GM18505 (cell line): ENCODE measurements at regions not wholly inside any gene's neighbourhood (a gene's known extent, or its start where the extent isn't known, plus 50 kb on each side); places are given as distances from the start of the nearest gene placed in this dataset.

Experiments
- ATAC-seq: cut with Tn5 transposase; IDR thresholded peaks from one replicate; pipeline ENCODE4 v1.9.1; 2021; ENCODE audit not compliant: unreplicated experiment
- POLR2A ChIP-seq: IDR thresholded peaks from 4 replicates; pipeline ENCODE4 v1.6.1; 2011; ENCODE audit warnings: borderline replicate concordance; ENCODE audit not compliant: insufficient read depth, insufficient read length; ENCODE audit errors: extremely low read depth

DNA sequence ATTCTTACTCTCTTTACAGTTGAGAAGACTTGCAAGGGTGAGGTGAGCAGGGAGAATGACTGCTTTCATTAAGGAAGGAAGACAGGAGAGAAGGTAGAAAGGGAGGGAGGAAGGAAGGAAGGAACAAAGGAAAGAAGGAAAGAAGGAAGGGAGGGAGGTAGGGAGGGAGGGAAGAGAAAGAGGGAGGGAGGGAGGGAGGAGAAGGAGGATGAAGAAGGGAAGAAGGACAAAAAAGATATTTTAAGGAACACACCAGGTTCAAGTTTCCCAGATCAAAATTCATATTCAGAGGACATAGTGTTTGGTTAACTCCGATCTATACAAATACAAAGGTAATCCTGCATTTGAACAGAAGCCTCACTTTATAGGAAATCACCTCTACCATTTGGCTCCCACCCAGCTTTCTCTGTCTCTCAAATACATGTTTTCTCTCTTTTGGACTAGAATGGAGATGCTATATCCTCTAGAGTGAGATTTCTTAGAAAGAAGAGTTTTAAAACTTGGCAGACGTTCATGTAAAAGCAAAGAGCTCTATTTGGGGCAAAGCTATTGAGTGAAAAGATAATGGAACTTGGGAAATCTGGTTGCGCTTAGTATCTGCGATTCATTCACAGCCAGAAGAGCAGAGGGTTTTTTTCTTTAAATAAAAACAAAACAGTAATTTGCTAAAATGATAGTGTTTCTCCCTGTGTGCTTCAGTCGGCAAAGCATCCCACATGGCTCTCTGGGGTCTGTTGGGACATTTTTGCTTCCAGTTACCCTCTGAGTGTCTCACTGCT lies 261.9 kb upstream of the LYZL1 start:
- no peak for ATAC-seq
- TF ChIP-seq POLR2A = no peak

DNA sequence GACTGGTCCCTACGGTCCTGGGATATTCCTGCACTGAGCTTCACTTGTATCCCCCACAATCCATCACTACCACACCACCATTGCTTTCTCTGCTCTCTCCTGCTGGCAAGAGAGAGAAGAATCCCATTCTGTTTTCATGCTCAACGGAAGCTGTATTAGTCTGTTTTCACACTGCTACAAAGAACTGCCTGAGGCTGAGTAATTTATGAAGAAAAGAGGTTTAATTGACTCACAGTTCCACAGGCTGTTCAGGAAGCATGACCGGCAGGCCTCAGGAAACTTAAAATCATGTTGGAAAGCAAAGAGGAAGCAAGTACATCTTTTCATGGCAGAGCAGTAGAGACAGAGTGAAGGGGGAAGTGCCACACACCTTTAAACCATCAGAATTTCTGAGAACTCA lies 260.4 kb upstream of the LYZL1 start:
- ATAC-seq = no peak
- TF ChIP-seq POLR2A = no peak

DNA sequence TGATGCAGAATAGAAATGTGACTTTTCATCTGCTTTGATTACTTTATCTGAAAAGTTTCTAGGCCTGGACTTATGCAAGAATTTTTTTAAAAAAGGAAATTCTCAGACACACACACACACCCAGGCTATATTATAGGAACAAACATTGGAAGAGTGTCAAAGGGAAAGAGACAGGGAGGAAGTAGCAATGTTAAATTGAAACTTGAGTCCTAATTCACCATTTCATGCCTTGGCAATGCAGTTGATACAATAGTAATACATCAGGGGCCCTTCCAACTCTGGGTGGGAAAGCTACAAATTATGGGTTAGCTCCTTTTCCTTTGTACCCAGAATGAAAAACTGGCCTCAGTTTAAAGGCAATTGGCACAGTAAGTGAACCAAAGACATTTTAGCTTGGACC lies 258.0 kb upstream of the LYZL1 start:
- ATAC-seq = no peak
- TF ChIP-seq POLR2A = no peak

DNA sequence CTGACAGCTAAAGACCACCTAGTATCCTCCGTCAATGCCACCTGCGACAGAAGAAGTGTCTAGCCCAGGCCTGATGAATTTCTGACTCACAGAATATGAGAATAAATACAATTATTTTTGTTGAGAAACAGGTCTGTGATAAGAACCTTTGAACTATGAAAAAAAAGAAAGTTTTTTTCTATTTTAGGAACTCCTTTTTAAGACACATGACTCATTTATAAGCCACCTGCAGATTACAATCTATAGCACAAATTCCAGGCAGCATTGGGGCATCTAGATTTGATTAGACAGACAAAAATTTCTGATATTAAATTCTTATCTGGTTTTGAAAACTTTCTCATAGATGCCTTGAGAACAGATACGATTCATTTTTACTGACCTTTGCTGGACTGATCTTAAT lies 256.7 kb upstream of the LYZL1 start:
- ATAC-seq = no peak
- TF ChIP-seq POLR2A = no peak

DNA sequence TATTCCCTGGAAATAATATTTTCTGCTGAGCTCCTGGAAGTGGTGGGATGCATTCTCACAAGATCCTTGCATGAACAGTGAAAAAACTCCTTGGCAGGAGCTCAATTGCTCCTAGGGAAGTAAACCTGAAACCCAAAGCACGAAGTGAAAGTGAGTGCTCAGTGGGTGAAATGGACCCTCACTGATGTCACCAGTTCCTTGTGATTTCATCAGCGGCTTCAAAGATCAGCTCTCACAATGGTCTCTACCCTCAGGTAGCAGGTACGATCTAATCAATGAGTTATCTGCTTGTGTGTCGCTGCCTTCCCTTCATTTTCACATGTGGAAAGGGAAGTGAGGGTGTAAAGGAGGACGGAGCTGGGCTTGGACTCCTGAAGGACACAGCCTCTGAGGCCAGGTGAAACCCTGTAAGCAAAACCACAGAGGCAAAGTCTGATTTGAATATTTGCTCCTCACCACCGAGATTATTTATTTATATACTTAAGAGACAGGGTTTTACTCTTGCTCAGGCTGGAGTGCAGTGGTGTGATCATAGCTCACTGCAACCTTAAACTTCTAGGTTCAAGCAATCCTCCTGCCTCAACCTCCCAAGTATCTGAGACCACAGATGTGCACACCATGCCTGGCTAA lies 255.4 kb upstream of the LYZL1 start:
- TF ChIP-seq POLR2A = no peak
- no peak for ATAC-seq

DNA sequence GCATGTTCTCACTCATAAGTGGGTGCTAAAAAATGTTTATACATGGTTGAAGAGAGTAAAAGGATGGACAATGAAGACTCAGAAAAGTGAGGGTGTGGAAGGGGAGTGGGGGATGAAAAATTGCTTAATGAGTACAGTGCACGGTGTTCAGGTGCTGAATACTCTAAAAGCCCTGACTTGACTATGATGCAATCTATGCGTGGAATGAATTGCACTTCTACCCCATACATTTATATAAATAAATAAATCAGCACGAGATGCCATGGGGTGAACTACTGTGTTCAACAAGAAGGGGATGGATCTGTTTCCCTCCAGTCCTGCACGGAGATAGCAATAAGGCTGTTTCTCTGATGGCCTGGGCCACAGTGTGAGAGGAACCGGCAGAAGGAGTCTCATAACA lies 254.3 kb upstream of the LYZL1 start:
- no peak for TF ChIP-seq POLR2A
- no peak for ATAC-seq

DNA sequence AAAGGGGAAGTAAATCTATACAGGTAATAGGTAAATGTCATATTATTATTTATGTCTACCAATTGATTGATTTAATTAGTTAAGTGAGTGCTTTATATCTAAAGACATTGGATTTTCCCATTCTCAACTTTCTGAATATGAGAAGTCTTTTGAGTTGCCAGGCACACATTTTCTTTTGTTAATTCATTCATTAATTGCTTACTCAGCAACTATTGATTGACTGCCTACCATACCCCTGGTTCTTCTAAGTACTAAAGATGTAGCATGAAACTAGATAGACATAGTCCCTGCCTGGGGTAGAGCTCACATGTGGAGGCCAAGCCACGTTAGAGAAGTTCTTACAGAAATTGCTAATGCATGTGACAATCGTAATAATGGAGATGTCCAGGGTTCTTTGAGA lies 253.1 kb upstream of the LYZL1 start:
- no peak for ATAC-seq

DNA sequence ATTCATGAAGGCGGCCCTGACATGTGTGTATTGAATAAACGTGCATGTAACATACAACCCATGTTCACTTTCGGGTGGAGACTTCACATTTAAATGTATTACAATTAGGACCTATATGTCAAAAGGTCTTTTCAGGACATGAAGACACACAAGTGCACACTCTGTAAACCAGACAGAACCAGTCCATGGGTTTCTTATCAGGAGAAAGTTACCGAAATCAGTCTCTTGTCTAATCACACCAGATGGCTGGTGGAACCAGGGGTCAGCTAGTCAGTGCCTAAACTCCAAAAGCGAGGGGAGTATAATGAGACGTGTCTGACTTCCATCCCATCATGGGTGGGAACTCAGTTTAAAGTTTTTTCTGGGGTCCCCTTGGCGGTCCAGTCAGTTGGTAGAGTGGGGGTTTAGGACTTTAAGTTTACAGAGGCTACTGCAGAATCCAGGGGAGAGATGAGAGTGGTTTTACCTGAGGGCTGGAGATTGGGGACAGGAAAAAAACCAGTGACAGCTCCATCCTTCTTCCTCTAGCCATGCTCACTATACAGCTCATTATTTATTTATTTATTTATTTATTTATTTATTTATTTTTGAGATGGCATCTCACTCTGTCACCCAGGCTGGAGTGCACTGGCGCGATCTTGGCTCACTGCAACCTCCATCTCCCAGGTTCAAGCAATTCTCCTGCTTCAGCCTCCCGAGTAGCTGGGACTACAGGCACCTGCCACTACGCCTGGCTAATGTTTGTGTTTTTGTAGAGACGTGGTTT lies 251.3 kb upstream of the LYZL1 start:
- ATAC-seq = no peak
- TF ChIP-seq POLR2A = no peak

More for the DNA sequence above, 253.1 kb upstream of the LYZL1 start:
- no peak for TF ChIP-seq POLR2A

DNA sequence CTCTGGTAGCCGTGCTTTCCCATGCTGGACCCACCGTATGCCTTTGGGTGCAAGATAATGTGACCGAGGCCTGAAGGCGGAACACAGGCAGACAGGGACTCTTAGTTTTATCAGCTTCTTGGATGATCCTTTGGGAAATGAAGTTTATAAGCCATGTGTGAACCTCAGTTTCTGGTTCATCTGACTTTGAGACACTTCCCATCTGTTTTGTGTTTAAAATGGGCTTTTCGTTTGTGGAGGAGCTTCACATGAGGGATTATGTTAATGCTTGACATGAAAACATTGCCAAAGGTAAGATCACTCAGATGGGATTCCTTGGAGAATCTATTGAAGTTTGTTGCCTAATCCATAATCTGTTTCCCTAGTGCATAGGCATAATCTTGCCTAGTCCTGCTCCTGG lies 249.8 kb upstream of the LYZL1 start:
- ATAC-seq = no peak
- no peak for TF ChIP-seq POLR2A

DNA sequence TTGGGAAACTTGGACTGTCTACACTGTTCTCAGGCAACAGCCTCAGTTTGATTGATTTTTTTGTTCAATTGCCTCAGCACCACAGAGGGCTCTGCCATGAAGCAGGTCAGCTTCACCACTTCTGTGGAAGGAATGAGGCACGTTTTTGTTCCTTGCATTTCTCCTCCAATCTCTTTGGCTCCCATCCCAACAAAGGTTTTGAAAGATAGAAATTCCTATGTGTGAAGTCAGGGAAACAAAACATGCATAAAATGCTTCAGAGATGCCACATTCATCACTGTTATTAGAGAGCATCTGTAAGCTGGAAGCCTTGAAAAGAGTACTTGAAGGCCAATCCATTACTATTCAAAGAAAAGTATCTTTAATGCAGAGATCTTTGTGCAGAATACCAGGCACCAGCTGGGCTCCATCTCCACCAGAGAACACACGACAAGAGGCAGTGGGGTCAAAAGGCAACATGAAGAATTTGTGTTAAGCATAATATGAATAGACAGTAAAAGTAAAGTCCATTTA lies 249.1 kb upstream of the LYZL1 start:
- no peak for TF ChIP-seq POLR2A
- no peak for ATAC-seq

DNA sequence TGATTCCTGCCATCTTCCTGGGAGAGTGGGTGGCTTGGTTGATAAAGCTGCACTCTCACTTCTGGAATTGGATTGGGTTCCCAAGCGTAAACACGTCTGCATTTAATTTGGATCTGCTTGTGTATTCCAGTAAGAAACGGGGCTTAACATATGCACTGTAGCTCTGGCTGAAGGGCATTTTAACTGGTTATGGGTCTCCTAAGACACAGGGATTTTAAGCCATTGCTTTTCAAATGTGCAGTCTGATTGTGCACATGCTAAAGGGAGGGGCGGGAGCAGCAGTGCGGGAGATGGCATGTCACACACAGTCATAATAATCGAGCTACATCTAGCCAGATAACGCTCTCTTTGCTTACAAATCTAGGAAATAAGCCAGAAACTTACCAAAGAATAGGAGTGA lies 247.3 kb upstream of the LYZL1 start:
- no peak for TF ChIP-seq POLR2A

DNA sequence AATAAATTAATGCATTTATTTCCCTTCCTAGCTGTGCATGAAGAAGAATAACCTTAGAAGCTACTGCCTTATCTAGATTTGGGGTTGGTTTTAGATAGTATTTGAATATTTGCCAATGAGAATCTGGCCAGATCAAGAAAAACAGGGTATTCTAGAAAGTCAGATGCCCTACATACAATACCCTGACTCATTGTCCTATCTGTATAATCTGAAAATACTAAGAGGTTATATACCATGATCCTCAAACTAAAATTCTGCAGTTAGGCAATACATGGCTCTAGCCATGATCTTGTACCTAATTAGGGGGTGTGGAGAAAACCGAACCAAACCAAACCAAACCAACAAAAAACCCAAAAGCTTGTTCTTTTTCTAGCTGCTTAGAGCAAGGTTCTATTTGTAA lies 240.4 kb upstream of the LYZL1 start:
- TF ChIP-seq POLR2A = no peak

More for the DNA sequence above, 247.3 kb upstream of the LYZL1 start:
- ATAC-seq = no peak

DNA sequence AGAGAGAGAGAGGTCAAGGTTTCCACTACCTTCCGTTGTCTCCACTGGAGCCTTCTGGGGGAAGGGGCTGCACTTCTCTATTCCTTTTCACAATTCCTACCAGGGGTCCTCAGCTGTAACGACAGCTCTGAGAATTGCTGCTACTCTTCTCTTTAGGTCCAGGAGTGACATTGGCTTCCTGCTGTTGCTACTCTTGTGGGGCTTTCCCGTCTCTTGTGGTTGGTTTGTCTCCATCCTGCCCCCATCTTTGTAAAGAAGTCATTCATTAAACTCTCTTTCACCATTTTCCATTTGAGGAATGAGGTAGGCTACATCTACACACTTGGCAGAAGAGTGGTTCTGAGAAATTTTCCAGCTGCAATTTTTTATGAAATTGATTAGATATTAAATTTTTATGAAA lies 238.8 kb upstream of the LYZL1 start:
- no peak for TF ChIP-seq POLR2A
- no peak for ATAC-seq

More for the DNA sequence above, 240.4 kb upstream of the LYZL1 start:
- ATAC-seq = no peak
